Epithelial cell of esophagus (primary cell): ENCODE measurements at regions not wholly inside any gene's neighbourhood (a gene's known extent, or its start where the extent isn't known, plus 50 kb on each side); places are given as distances from the start of the nearest gene placed in this dataset.

Experiments used
- DNase-seq: peaks from one replicate; pipeline ENCODE4 v3.0.0; 2010; ENCODE audit warnings: low read depth
- H3K4me3 ChIP-seq: 2 replicates; pipeline ENCODE4 v1.5.1; 2011; ENCODE audit warnings: mild to moderate bottlenecking, low read length, control low read depth
- TF ChIP-seq, protein P1 (sequence below): IDR thresholded peaks from 2 replicates; pipeline ENCODE4 v1.5.1; 2011; ENCODE audit warnings: low read depth, mild to moderate bottlenecking, low read length, control low read depth, inconsistent platforms; ENCODE audit not compliant: insufficient read depth; ENCODE audit errors: missing control alignments

GRCh38 chr2:124967325-124967724 lies 942.2 kb downstream of the CNTNAP5 start:
- H3K4me3 ChIP-seq = no peak overlapping the region
- no peak for DNase-seq
- TF ChIP-seq, protein P1, sequence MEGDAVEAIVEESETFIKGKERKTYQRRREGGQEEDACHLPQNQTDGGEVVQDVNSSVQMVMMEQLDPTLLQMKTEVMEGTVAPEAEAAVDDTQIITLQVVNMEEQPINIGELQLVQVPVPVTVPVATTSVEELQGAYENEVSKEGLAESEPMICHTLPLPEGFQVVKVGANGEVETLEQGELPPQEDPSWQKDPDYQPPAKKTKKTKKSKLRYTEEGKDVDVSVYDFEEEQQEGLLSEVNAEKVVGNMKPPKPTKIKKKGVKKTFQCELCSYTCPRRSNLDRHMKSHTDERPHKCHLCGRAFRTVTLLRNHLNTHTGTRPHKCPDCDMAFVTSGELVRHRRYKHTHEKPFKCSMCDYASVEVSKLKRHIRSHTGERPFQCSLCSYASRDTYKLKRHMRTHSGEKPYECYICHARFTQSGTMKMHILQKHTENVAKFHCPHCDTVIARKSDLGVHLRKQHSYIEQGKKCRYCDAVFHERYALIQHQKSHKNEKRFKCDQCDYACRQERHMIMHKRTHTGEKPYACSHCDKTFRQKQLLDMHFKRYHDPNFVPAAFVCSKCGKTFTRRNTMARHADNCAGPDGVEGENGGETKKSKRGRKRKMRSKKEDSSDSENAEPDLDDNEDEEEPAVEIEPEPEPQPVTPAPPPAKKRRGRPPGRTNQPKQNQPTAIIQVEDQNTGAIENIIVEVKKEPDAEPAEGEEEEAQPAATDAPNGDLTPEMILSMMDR = no peak

- no peak overlapping the region for H3K4me3 ChIP-seq
- DNase-seq = no peak
- TF ChIP-seq, protein P1 = no peak
Observed at GRCh38 chr2:124970030-124970429, 944.9 kb downstream of the CNTNAP5 start.

DNA sequence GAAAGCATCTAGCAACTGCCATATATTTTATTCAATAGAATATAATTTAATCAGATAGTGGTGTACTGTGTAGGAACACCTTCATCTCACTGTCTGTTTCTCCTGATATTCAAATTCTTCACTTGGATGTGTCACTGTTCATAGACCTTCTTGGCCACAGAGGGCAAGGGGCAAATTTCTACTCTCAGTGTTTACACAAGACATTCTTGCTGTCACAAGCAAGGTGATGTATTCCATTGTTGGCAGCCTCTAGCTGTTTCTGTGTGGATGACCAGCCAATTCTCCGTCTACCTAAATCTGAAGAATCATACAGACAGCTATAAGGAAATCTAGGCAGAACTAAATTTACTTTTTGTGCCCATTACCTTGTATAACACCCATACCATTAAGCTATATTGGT lies 948.3 kb downstream of the CNTNAP5 start:
- TF ChIP-seq, protein P1 = no peak
- DNase-seq = no peak
- no peak overlapping the region for H3K4me3 ChIP-seq

DNA sequence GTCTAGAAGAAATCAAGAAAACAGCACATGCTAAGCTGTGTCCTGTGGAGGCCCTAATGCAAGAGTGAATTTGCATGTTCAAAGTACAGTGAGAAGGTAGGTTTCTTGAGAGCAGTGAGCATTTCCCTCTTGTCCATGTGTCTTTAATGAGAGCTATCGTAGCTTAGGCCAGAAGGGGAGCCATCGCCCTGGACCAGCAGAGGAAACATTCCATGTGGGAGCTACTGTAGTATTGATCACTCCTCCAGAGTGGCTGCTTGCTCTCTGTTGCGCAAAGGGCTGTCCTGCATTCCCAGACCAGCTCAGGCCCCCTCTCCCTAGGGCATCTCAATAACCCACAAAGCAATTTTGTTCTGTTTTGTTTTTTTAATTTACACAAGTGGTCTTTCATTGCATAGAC lies 950.1 kb downstream of the CNTNAP5 start:
- H3K4me3 ChIP-seq = no peak overlapping the region
- DNase-seq = no peak
- TF ChIP-seq, protein P1 = no peak

DNA sequence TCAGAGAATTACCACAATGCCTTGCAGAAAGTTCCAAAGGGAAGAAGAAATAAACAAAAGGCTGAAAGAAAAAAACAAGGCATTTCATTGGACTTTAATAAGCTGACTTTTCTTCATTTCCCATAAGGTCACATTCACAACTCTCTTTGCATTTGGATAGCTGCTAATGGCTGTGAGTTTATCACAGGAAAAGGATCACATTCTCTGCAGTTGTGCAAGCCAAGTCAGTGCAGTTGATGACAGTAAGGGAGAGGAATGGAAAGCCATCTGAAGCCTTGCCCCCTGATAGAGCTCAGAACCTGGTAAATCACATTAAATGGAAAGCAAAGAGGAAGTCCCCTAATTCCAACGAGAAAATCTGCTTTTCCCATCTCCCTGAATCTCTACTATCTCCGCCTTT lies 950.6 kb downstream of the CNTNAP5 start:
- TF ChIP-seq, protein P1 = no peak
- DNase-seq = no peak
- no peak overlapping the region for H3K4me3 ChIP-seq

- no peak overlapping the region for H3K4me3 ChIP-seq
- TF ChIP-seq, protein P1 = no peak
- DNase-seq = no peak
Observed at GRCh38 chr2:124978597-124978996, 953.5 kb downstream of the CNTNAP5 start.

- TF ChIP-seq, protein P1 = no peak
- no peak for DNase-seq
- no peak overlapping the region for H3K4me3 ChIP-seq
Observed at GRCh38 chr2:124983595-124983994, 958.5 kb downstream of the CNTNAP5 start.
